K562 (cell line): ENCODE measurements at regions not wholly inside any gene's neighbourhood (a gene's known extent, or its start where the extent isn't known, plus 50 kb on each side); places are given as distances from the start of the nearest gene placed in this dataset.
"Not testable (repeated sequence)": the region's sequence is repeated elsewhere in the genome, so short reads cannot be mapped to it uniquely, and the experiment has no call there.

Experiments used
- AFF1 ChIP-seq, 2 experiments: fragments of 450-650 bp; IDR thresholded peaks; 2 replicates each; pipeline ENCODE4 v1.6.1; 2018; ENCODE audit warnings: mild to moderate bottlenecking in 2 of 2, low read depth in 1 of 2; ENCODE audit not compliant: partially characterized antibody in 2 of 2
- CTCF ChIP-seq, 3 experiments: IDR thresholded peaks in 2 of 3; conservative IDR thresholded peaks in 1 of 3; 2 replicates each; pipeline ENCODE4 v1.5.1; 2011 to 2012; ENCODE audit warnings: low read length in 3 of 3, mild to moderate bottlenecking in 3 of 3, control low read depth in 2 of 3, improper control_type of control experiment in 1 of 3, inconsistent platforms in 1 of 3, low read depth in 1 of 3, mixed read lengths in 1 of 3, moderate library complexity in 1 of 3; ENCODE audit not compliant: insufficient read depth in 2 of 3
- FOXJ3 ChIP-seq: sonication (generic); formaldehyde crosslinking; IDR thresholded peaks from 2 replicates; pipeline ENCODE4 v1.4.0; 2020; ENCODE audit warnings: mild to moderate bottlenecking, missing genetic modification reagents
- NCOA2 ChIP-seq, 2 experiments: fragments of 450-650 bp; IDR thresholded peaks; 2 replicates each; pipeline ENCODE4 v1.6.1; 2018; ENCODE audit warnings: mild to moderate bottlenecking in 2 of 2, moderate library complexity in 1 of 2; ENCODE audit not compliant: partially characterized antibody in 2 of 2
- NR2C2 ChIP-seq, 2 experiments: fragments of 200-800 bp in 1 of 2; sonication (Bioruptor generic) in 1 of 2; sonication (generic) in 1 of 2; formaldehyde crosslinking in 1 of 2; IDR thresholded peaks; 2 replicates each; pipeline versions ENCODE4 v1.6.1 to v1.8.0; 2016 to 2022; ENCODE audit warnings: mild to moderate bottlenecking in 1 of 2, missing compliant biosample characterization in 1 of 2, missing genetic modification characterization in 1 of 2, missing genetic modification reagents in 1 of 2
- OTX1 ChIP-seq: fragments of 450-650 bp; formaldehyde crosslinking; IDR thresholded peaks from 2 replicates; pipeline ENCODE4 v1.4.0; 2022; ENCODE audit warnings: mild to moderate bottlenecking
- POLR2G ChIP-seq: fragments of 200-400 bp; formaldehyde crosslinking; IDR thresholded peaks from 2 replicates; pipeline ENCODE4 v1.6.1; 2017; ENCODE audit warnings: low read depth, mild to moderate bottlenecking, antibody characterized with exemption, low read length, moderate library complexity
- PRPF4 ChIP-seq: fragments of 200-400 bp; formaldehyde crosslinking; IDR thresholded peaks from one replicate; pipeline ENCODE4 v1.6.1; 2017; ENCODE audit warnings: low read length, low read depth, mild to moderate bottlenecking; ENCODE audit not compliant: insufficient read depth, poor library complexity, severe bottlenecking
- RNF2 ChIP-seq: sonication (generic); IDR thresholded peaks from 2 replicates; pipeline ENCODE4 v1.6.1; 2016
- RNF219 ChIP-seq: fragments of 250-450 bp; sonication (Bioruptor Pico); IDR thresholded peaks from 2 replicates; pipeline ENCODE4 v1.5.0; 2022; ENCODE audit warnings: mild to moderate bottlenecking
- ZKSCAN1 ChIP-seq: fragments of 150-350 bp; IDR thresholded peaks from 2 replicates; pipeline ENCODE4 v1.6.1; 2016; ENCODE audit warnings: low read depth, low read length

GRCh38 chr15:22224961-22225360 is 144.6 kb downstream of the OR4M2 start:
- not testable (repeated sequence) for TF ChIP-seq RNF2; NR2C2 (CRISPR knock-in tag; IDR thresholded peaks at IDR 0.05); NR2C2 (tag; IDR thresholded peaks at IDR 0.05); AFF1 (IDR thresholded peaks at IDR 0.05; ENCODE audit: low read depth in 1 of 2, partially characterized antibody in 2 of 2); PRPF4; POLR2G; ZKSCAN1; FOXJ3 (CRISPR knock-in tag); OTX1 (CRISPR knock-in tag); CTCF (IDR thresholded peaks at IDR 0.05 in 2 of 3, conservative IDR thresholded peaks at IDR 0.05 in 1 of 3; ENCODE audit: insufficient read depth in 2 of 3, low read depth in 1 of 3, low read length in 3 of 3); RNF219 (CRISPR knock-in tag); NCOA2 (IDR thresholded peaks at IDR 0.05; ENCODE audit: partially characterized antibody in 2 of 2)
